Natural killer cell (primary cell): ENCODE measurements at regions not wholly inside any gene's neighbourhood (a gene's known extent, or its start where the extent isn't known, plus 50 kb on each side); places are given as distances from the start of the nearest gene placed in this dataset.

Experiments
- ATAC-seq, 3 donors: fragments of 150-1000 bp in 2 of 3; fragments of 200-7000 bp in 1 of 3; cut with Tn5 transposase; 1 replicate in 1 of 3; 2 replicates in 2 of 3; pipeline ENCODE4 v1.10.0; 2021; ENCODE audit warnings: mild to moderate bottlenecking in 2 of 3, moderate library complexity in 2 of 3
- DNase-seq, 2 donors: peaks; one replicate each; pipeline versions ENCODE4 v3.0.0 to v3.0.0-alpha.2; 2013 to 2021; ENCODE audit warnings: mixed read lengths in 1 of 2
- H3K27ac ChIP-seq: one replicate; pipeline ENCODE4 v1.5.1; 2013; ENCODE audit warnings: mild to moderate bottlenecking, low read length
- H3K27me3 ChIP-seq: one replicate; pipeline ENCODE4 v1.6.1; 2013; ENCODE audit warnings: low read length; ENCODE audit not compliant: control insufficient read depth, insufficient read depth
- H3K36me3 ChIP-seq: one replicate; pipeline ENCODE4 v1.6.1; 2013; ENCODE audit warnings: low read length; ENCODE audit not compliant: control insufficient read depth, insufficient read depth
- H3K4me1 ChIP-seq: one replicate; pipeline ENCODE4 v1.6.1; 2013; ENCODE audit warnings: low read length; ENCODE audit not compliant: control insufficient read depth, insufficient read depth
- H3K4me3 ChIP-seq: one replicate; pipeline ENCODE4 v1.5.1; 2013; ENCODE audit warnings: low read length
- H3K9me3 ChIP-seq: one replicate; pipeline ENCODE4 v1.6.1; 2013; ENCODE audit warnings: low read length; ENCODE audit not compliant: control insufficient read depth, insufficient read depth
- H3K27ac Mint-ChIP-seq, 2 donors: one replicate each; pipeline ENCODE4 v1.8.0; 2022; ENCODE audit warnings: mild to moderate bottlenecking in 2 of 2, mixed read lengths in 2 of 2, moderate library complexity in 1 of 2
- H3K27me3 Mint-ChIP-seq, 2 donors: one replicate each; pipeline ENCODE4 v1.8.0; 2022; ENCODE audit warnings: low read depth in 2 of 2, mixed read lengths in 2 of 2
- H3K36me3 Mint-ChIP-seq: one replicate; pipeline ENCODE4 v1.8.0; 2022; ENCODE audit warnings: mixed read lengths
- H3K4me1 Mint-ChIP-seq, 2 donors: one replicate each; pipeline ENCODE4 v1.8.0; 2022; ENCODE audit warnings: mixed read lengths in 2 of 2
- H3K4me3 Mint-ChIP-seq: one replicate; pipeline ENCODE4 v1.8.0; 2022; ENCODE audit warnings: mild to moderate bottlenecking, moderate library complexity, mixed read lengths
- H3K9me3 Mint-ChIP-seq, 2 donors: one replicate each; pipeline ENCODE4 v1.8.0; 2022; ENCODE audit warnings: mixed read lengths in 2 of 2
- WGBS: methylation state at CpG from one replicate; pipeline ENCODE4 v1.1.7; 2013; ENCODE audit warnings: missing lambda C conversion rate; ENCODE audit not compliant: insufficient coverage; 5-methylcytosine and 5-hydroxymethylcytosine counted together
- intact Hi-C: fragments of 100-400 bp; cut with micrococcal nuclease; formaldehyde crosslinking; loops from one replicate; pipeline ENCODE4 v1.14.2; 2022
- TF ChIP-seq, protein P1 (sequence below): fragments of 200-600 bp; IDR thresholded peaks from one replicate; pipeline ENCODE4 v1.8.0; 2022; ENCODE audit warnings: antibody characterized with exemption

DNA sequence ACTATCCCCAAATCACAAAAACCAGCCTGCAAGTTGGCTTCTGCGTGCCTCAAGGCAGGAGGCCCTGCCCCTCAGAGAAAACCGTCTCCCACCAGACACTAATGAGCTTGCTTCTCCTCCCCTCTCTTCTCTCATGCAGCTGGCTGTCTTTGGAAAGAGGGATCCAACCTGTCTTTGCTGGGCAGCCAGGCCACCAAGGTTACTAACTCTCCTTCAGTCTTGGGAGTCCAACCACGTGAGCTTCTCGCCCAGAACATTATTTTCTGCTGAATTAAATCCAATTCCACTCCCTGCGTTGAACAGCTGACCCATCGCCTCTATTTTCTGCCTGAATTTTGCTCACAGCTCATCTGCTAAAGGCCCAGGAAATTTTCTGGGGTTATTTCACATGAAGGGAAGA lies 291.3 kb upstream of the NCKAP5 start:
- 78% methylated on average over 6 of the region's 6 CpGs for WGBS

DNA sequence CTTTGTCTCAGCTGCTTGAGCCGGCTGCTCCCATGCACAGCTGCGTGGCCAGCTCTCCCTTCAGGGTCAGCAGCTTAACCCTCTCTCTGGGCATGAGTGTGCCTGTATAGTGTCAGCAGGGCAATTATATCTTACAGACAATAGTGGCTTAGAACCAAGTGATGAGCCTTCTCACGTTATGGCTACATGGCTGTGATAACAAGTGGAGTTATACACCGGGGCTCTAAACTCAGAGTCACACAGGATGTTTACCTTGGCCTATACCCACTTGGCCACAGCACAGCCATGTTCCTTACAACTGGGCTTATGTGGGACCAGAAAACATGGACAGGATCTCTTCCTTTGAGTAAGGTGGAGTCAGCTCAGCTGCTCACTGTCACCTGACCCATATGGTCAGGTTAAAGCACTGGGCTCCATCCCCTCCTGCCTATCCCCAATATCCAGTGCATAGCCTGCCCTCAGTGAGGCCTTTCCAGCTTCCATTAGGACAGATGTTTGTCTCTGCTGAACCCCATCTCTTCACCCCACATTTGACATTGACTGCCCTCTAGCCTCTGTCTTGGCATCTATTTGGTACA lies 294.2 kb upstream of the NCKAP5 start:
- intact Hi-C loops, result loop anchor here (10.0 kb wide), 1 partner anchor 798 kb away; no protein-coding TSS in a partner anchor
- no peak overlapping the region for H3K27ac Mint-ChIP-seq
- no peaks in the 10 kb centered on the region for H3K36me3 Mint-ChIP-seq
- Histone ChIP-seq H3K27ac (no peak overlapping the region), H3K9me3 (no peaks in the 10 kb centered on the region), H3K4me1 (no peaks in the 10 kb centered on the region), H3K36me3 (no peaks in the 10 kb centered on the region), H3K4me3 (no peak overlapping the region), H3K27me3 (no peaks in the 10 kb centered on the region)
- WGBS, result 93% methylated on average over 4 of the region's 4 CpGs
- no peaks in the 10 kb centered on the region for H3K9me3 Mint-ChIP-seq
- no peak overlapping the region for H3K4me3 Mint-ChIP-seq
- TF ChIP-seq, protein P1, sequence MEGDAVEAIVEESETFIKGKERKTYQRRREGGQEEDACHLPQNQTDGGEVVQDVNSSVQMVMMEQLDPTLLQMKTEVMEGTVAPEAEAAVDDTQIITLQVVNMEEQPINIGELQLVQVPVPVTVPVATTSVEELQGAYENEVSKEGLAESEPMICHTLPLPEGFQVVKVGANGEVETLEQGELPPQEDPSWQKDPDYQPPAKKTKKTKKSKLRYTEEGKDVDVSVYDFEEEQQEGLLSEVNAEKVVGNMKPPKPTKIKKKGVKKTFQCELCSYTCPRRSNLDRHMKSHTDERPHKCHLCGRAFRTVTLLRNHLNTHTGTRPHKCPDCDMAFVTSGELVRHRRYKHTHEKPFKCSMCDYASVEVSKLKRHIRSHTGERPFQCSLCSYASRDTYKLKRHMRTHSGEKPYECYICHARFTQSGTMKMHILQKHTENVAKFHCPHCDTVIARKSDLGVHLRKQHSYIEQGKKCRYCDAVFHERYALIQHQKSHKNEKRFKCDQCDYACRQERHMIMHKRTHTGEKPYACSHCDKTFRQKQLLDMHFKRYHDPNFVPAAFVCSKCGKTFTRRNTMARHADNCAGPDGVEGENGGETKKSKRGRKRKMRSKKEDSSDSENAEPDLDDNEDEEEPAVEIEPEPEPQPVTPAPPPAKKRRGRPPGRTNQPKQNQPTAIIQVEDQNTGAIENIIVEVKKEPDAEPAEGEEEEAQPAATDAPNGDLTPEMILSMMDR, result no peak
- H3K4me1 Mint-ChIP-seq, result no peaks in the 10 kb centered on the region
- ATAC-seq, result no peak
- no peak for DNase-seq
- H3K27me3 Mint-ChIP-seq, result no peaks in the 10 kb centered on the region

More for the DNA sequence above, 291.3 kb upstream of the NCKAP5 start:
- H3K36me3 ChIP-seq, result no peaks in the 10 kb centered on the region
- H3K27me3 ChIP-seq, result no peaks in the 10 kb centered on the region
- Mint-ChIP-seq H3K36me3 (no peaks in the 10 kb centered on the region), H3K9me3 (no peaks in the 10 kb centered on the region), H3K4me1 (no peaks in the 10 kb centered on the region), H3K27ac (no peak overlapping the region), H3K4me3 (no peak overlapping the region), H3K27me3 (no peaks in the 10 kb centered on the region)
- TF ChIP-seq, protein P1, result no peak
- no peak overlapping the region for H3K4me3 ChIP-seq
- no peaks in the 10 kb centered on the region for H3K4me1 ChIP-seq
- no peaks in the 10 kb centered on the region for H3K9me3 ChIP-seq
- ATAC-seq (no peak), DNase-seq (no peak)
- H3K27ac ChIP-seq, result no peak overlapping the region
- intact Hi-C loops, result no loop called here

DNA sequence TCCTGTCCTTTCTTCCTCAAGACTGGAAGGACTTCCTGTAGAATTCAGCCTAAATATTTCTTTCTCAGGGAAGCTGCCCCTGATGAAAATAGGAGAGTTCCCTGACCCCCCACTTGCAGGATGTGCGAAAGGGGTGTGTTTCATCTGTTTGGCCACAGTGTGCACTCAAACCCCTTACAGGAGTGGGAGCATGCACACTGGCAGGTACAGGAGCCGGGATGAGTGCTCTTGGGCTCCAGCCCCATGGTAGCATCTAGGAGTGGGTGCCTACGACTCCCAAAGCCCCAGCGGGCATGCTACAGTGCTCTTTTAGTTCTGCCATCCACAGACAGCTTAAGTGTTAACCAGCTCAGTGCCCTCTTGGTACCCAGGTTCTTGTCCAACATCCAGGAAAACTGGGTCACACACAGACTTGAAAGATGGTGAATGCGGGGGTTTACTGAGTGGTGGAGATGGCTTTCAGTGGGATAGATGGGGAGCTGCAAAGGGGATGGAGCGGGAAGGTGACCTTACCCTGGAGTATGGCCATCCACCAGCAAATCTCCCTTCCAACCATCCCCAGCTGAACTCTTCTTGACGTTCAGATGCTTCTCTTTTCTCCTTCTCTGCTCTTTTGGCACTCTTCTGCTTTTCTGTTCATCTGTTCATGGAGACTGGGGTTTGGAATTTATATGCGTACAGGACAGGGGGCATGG lies 295.0 kb upstream of the NCKAP5 start:
- H3K27me3 Mint-ChIP-seq, result peaks cover 3 to 7% of the 10 kb centered on the region in 2 donors

More for the DNA sequence above, 295.0 kb upstream of the NCKAP5 start:
- no peaks in the 10 kb centered on the region for H3K36me3 Mint-ChIP-seq
- 82% methylated on average over 7 of the region's 8 CpGs for WGBS
- no peak overlapping the region for H3K27ac Mint-ChIP-seq
- TF ChIP-seq, protein P1, result no peak
- H3K4me3 Mint-ChIP-seq, result no peak overlapping the region
- Histone ChIP-seq H3K4me1 (no peaks in the 10 kb centered on the region), H3K27ac (no peak overlapping the region), H3K36me3 (no peaks in the 10 kb centered on the region), H3K9me3 (no peaks in the 10 kb centered on the region), H3K4me3 (no peak overlapping the region), H3K27me3 (no peaks in the 10 kb centered on the region)
- no peaks in the 10 kb centered on the region for H3K4me1 Mint-ChIP-seq
- intact Hi-C loops, result loop anchor here (10.0 kb wide), 1 partner anchor 798 kb away; no protein-coding TSS in a partner anchor
- no peak for DNase-seq
- H3K9me3 Mint-ChIP-seq, result no peaks in the 10 kb centered on the region
- no peak for ATAC-seq
